GM19463 (cell line): ENCODE measurements at regions not wholly inside any gene's neighbourhood (a gene's known extent, or its start where the extent isn't known, plus 50 kb on each side); places are given as distances from the start of the nearest gene placed in this dataset.
A peak's percentile ranks its signal among the peaks of the same experiment; 100 is the strongest.
"Not testable (repeated sequence)": the region's sequence is repeated elsewhere in the genome, so short reads cannot be mapped to it uniquely, and the experiment has no call there.

Experiments
- ATAC-seq: cut with Tn5 transposase; IDR thresholded peaks from one replicate; pipeline ENCODE4 v1.9.1; 2021; ENCODE audit warnings: mild to moderate bottlenecking, moderate library complexity; ENCODE audit not compliant: unreplicated experiment

DNA sequence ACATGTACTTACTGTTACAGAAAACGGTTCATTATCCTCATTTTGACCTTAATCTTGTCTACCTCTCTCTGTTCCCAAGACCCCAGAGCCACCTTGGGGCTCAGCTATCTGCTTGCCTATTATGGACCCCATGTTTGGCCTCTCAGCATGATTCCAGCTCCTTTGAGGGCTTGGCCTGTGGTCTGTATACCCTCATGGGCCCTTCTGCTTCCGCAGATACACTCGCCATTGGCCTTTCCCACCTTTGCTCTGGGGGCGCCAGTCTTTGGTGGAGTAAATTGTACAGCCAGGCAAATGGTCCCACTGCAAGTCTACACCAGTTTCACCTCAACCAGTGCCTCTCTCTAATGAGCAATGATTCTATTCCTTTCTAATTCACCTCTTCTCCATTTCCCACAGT lies 109.2 kb upstream of the ZNF746 start:
- no peak for ATAC-seq

DNA sequence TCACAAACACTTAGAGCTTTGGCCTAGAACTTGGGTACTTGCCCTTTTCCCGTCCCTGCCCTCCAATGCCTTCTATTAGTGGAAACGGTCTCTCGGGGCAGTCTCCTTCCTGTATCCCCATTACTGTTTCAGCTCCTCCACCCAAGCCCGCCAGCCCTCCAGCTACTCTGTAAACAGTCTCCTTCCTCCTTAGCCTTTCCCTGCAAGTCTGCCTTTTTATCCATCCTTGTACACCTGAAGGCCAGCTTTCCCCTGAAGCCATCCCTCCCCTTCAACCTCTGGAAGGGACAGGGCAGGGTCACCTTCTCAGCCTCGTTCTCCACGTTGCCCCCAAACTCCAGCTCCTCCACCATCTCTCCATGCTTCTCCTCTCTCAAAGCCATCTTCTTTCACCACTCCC lies 108.1 kb upstream of the ZNF746 start:
- no peak for ATAC-seq

DNA sequence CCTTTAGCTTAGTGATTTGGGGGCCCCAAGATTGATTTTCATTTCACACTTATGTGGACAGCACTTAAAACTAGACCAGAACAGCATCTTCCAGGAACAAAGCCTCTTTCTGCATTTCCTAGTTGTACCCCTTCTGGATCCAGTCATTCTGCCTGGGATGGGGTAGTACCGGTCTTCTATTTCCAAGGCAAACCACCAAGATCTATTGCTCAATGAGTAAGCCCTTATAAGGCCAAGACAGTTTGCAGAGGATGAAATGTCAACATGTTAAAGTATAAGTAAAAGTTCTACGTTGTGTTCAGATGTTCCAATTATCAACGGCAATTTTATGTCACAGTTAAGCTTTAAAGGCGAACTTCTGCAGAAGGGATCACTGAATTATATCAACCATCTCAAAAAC lies 106.9 kb upstream of the ZNF746 start:
- ATAC-seq, result no peak

DNA sequence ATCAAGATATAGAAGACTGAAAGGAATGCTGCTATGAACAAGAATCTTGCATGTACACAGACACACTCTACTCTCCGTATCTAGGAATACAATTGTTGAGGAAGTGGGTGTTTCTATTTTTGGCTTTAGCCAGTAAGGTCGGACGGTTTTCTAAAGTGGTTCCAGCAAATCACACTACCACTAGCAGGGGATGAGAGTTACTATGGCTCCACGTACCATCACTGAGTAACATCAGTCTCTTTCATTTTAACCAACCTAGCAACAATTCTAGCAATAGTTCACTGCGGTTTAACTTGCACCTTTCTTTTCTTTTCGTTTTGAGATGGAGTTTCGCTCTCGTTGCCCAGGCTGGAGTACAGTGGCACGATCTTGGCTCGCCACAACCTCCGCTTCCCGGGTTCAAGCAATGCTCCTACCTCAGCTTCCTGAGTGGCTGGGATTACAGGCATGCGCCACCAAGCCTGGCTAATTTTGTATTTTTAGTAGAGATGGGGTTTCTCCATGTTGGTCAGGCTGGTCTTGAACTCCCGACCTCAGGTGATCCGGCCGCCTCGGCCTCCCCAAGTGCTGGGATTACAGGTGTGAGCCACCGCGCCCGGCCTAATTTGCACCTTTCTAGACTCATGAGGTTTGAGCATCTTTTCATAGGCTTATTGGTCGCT lies 103.2 kb upstream of the ZNF746 start:
- peak; percentile 95 for ATAC-seq

DNA sequence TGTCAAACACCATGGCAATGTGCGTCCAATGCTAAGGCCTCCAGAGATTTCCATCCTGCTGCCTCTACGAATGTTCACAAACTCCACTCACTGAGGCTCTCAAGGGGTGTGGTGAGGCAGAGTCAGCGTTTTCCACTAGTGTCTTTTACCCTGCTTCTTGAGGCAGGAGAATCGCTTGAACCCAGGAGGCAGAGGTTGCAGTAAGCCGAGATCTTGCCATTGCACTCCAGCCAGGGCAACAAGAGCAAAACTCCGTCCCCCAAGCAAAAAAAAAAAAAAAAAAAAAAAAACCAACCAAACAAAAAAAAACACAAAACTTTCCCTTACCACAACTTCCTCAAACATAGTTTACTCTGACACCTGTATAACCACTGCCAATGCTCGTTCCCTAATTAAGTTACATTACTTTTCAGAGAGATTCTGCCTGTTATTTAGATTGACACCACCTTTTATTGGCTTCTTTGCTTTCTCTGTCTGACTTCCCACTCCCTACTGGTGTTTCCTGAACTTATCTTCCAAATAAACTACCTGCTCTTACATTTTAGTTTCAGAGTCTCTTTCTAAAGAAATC lies 102.1 kb upstream of the ZNF746 start:
- peak; percentile 23 for ATAC-seq

DNA sequence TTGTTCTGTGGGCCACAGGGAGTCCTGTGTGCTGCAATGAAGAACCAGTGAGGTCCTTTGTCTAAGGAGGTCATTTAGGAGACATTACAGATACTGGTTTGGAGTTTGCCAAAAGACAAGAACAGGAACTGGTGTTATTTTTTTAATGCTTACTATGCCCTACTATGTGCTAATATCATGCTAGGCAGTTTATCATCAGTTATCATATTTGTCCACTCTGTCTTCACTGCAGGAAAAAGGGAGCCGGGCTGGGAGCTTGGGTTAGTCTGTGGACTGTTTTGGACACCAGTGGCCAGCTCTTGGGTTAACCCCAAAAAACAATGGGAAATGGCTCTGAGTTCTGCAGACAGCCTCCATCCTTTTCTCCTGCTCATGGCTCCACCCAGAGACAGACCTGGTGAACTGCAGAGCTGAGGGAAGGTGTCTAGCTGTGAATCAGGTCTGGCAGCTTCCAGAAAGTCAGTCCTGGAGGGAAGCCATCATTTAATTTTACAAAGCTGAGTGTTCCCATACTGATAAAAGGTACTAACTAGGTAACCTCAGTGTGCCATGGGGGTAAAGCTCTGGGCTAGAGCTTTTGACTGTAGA lies 101.2 kb upstream of the ZNF746 start:
- ATAC-seq, result no peak

DNA sequence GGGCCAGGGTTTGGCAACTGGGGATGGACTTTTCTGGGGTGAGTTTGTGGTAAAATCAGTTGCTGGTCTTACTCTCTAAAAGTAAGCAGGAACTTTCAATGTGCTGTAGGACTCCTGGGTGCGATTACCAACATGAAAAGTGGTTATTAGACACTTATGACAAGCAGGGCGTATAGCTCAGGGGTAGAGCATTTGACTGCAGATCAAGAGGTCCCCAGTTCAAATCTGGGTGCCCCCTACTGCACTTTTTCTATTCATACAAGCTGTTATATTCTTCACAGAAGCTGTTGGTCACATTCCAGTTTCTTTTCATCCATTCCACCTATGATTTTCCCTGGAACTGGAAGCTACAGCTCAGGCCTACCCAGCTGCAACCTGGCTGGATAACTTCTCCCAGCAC lies 100.2 kb upstream of the ZNF746 start:
- ATAC-seq, result not testable (repeated sequence)

DNA sequence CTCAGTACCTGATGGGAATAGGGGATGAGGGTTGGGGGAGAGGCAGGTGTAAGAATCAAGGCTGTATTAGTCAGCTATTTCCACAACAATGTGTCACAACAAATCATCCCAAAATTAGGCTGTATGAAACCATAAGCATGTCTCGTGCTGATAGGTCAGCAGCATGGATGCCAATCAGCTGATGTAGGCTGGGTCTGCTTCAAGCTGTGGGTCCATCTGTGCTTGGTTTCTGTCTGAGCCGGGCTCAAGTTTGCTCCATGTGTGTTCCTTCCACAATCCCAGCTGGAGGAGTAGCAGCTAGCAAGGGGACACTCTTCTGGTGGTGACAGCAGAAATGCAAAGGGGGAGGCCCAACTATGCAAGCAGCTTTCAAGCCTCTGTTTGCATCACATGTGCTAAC lies 97.9 kb upstream of the ZNF746 start:
- no peak for ATAC-seq

DNA sequence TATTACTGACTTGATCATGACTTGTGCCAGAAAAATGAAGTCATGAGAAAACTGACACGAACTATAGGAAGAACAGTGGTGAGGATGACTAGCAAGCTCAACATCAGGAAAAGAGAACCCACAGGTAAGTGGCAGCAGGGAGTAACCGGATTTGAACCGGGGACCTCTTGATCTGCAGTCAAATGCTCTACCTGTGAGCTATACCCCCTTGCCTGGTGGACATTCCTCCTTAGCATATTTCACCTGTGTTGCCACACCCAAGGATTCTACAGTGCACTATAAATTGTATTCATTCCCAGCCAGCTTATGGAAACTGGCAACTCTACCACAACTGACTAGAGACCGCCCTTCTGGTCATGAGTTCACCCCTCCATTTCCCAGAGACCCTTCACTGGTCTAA lies 97.5 kb upstream of the ZNF746 start:
- ATAC-seq, result no peak

DNA sequence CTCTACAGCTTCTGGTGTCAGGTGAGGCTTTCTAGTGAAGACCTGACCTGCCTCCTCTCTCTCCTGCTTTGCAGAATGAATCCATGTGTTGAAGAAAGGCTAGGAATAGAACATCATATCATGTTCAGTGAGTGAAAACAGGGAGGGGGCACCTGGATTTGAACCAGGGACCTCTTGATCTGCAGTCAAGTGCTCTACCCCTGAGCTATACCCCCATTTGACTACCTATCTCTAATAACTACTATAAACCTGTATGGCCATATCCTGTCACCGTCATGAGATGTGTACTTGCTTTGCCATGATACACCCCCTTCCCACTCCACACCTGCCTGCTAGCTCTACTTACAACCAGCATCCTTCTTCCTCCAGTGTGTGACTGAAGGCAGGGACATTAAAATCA lies 91.3 kb upstream of the ZNF746 start:
- ATAC-seq, result no peak

DNA sequence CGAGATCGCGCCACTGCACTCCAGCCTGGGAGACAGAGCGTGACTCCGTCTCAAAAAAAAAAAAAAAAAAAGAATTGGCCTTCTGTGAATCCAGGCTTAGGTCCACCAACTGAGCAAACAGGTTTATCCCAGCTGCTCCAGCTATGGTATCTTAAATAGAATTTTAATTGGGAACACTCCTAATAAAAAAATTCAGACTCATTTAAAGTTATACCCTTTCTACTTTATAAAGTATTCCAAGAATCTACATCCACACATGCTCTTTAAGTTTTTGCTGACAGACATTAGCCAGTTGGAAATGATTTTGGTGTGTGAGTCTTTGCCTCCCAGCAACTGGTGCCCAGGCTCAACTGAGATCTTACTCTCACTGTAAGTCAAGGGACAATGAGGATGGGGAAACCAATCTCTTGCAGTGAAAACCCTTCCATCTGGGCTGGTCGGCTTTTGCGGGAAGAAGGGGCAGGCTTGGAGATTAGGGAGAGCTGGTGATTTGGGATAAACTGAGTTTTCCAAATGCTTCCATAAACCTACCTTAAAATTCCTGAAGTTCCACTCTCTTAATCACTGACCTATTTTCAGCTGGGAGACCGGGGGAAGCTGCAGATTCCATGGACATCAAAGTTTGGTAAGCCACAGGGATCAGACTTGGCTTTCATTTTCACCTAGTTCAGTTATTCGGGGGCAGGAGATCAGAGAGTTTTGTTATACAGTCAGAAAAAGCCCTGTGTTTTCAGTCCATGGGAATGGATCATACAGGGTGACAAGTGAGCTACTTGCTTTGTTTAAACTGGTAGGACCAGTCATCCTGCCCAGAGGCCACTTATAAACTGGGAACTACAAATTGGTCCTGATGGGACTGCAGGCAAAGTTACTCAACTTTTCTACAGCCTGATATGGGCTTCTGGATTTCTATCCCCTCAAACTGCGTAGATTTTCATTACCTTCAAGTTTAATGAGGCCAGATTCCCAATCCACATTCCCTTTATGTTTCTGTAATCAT lies 89.3 kb upstream of the ZNF746 start:
- no peak for ATAC-seq

DNA sequence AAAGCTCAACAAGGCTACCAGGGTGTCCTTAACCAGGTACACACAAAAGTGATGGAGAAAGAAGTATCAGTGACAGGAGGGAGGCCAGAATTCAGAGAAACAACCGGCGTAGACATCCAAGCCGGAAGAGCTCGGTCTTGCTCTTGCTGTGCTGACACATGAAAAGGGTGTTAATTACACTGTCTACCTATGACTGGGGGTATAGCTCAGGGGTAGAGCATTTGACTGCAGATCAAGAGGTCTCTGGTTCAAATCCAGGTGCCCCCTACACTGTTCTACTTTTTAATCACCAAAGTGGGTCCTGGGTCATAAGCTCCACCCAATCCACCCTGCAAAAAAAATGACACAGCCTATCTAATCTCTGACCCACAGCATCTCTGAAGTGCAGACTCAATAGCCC lies 86.9 kb upstream of the ZNF746 start:
- no peak for ATAC-seq

DNA sequence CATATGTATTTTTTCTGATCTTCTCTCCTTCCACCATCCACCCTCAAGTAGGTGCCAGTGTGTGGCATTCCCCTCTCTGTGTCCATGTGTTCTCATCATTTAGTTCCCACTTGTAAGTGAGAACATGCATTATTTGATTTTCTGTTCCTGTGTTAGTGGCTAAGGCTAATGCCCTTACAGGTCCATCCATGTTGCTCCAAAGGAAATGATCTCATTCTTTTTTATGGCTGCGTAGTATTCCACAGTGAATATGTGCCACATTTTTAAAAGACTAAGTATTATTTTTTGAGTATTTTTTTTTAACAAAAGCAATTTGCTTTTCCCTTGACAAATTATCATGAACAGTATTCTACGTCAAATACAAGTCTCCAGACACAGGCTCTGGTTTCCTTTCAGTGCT lies 86.4 kb upstream of the ZNF746 start:
- ATAC-seq, result no peak

DNA sequence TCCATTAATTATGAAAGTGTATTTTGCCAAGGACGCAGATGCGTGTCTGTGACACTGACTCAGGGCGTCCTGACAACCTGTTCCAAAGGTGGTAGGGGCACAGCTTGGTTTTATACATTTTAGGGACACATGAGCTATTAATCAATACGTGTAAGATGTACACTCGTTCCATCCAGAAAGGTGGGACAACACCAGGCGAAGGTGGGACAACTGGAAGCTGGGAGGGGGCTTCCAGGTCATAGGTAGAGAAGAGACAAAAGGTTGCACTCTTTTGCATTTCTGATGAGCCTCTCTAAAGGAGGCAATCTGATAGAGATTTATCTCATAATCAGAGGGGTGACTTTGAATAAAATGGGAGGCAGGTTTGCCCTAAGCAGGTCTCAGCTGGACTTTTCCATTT lies 82.7 kb upstream of the ZNF746 start:
- ATAC-seq, result no peak

DNA sequence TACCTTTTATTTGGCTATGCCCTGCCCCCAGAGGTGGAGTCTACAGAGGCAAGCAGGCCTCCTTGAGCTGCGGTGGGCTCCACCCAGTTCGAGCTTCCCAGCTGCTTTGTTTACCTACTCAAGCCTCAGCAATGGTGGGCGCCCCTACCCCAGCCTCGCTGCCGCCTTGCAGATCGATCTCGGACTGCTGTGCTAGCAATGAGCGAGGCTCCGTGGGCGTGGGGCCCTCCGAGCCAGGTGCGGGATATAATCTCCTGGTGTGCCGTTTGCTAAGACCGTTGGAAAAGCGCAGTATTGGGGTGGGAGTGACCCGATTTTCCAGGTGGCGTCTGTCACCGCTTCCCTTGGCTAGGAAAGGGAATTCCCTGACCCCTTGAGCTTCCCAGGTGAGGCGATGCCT lies 81.8 kb upstream of the ZNF746 start:
- ATAC-seq, result not testable (repeated sequence)

DNA sequence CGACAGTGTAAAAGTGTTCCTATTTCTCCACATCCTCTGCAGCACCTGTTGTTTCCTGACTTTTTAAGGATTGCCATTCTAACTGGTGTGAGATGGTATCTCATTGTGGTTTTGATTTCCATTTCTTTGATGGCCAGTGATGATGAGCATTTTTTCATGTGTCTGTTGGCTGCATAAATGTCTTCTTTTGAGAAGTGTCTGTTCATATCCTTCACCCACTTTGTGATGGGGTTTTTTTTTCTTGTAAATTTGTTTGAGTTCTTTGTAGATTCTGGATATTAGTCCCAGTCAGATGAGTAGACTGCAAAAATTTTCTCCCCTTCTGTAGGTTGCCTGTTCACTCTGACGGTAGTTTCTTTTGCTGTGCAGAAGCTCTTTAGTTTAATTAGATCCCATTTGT lies 76.8 kb upstream of the ZNF746 start:
- ATAC-seq, result not testable (repeated sequence)

DNA sequence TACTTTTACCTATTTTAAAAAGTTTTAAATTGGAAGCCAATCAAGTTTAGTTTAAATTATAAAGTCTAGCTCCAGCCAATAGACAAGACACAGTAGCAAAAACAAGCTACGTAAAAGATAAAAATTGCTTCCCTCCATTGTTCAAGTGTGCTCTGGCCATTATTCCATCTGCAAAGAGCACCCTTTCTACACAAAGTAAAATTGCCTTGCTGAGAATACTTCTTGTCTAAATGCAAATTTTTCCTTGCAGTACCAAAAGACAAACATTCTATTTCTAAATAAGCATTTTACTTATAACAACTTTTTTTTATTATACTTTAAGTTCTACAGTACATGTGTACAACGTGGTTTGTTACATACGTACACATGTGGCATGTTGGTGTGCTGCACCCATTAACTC lies 75.9 kb upstream of the ZNF746 start:
- ATAC-seq, result no peak

DNA sequence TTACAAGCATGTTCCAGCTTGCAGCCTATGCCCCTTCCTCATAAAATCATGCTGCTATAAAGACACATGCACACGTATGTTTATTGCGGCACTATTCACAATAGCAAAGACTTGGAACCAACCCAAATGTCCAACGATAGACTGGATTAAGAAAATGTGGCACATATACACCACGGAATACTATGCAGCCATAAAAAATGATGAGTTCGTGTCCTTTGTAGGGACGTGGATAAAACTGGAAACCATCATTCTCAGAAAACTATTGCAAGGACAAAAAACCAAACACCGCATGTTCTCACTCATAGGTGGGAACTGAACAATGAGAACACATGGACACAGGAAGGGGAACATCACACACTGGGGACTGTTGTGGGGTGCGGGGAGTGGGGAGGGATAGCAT lies 75.3 kb upstream of the ZNF746 start:
- ATAC-seq, result not testable (repeated sequence)

DNA sequence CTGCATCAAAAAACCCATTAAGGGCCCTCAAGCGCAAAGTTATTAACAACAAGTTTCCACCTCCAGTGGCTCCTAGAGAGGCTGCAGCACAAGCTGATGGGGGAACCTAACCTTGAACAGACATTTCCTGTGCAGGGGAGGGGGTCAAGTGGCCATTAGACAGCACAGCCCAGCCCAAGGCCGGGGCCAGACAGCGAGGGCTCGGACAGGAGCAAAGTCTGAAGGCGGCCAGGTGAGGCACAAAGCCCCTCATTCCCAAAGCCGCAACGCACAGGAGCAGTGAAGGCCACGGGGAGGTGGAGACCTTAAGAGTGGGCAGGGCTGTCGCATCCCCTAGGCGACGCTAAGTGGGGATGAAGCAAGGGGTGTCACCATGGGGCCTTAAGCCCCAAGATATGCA lies 73.2 kb upstream of the ZNF746 start:
- no peak for ATAC-seq

DNA sequence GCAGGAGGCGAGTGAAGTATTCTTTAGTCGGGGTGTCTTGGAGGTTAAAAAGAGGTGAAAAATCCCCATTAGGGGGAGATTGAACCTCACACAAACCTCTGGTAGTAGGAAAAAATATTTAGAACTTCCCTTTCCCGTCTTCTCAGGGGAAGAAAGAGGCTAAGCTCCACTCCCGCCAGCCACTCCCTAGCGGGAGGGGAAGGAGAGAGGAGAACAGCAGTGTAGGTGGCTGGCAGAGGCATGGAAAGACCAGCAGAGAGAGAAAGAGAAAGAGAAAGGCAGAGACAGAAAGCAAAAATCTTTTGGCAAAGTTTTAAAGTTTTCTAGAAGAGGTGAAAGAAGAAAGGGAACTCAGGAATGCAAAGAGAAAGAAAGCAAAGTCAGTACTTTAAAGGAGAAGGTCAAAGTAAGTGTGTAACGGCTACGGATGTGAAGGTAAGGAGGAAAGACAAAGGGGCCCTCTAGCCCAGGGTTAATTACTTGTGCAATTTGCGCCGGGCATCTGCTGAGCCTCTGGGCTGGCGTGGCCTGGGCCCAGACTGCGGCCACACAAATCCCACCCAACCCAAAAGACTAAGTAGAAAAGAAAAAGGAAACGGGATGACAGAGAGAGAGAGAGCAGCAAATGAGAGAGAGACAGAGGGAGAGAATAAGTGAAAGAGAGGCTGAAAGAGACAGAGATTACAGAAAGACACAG lies 72.3 kb upstream of the ZNF746 start:
- no peak for ATAC-seq
